ENCODE measurements at regions not wholly inside any gene's neighbourhood (a gene's known extent, or its start where the extent isn't known, plus 50 kb on each side); places are given as distances from the start of the nearest gene placed in this dataset.

DNA sequence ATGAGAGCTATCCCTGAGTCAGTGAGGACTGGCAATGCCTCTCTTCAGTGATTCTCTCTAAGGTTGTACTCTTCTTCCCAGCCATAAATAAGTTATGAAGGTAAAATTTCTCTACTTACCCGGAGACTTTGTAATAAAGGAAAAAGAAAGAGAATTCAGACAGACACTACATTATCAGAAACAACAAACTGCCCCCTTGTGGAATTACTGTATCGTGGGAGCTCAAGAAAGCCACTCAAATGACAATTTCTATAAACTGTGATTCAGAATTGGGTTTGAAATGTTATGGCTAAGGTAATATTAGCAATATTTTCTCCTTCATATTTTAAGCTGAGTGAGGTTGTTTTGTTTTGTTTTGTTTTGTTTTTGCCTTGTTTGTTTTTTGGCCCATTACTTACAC lies 155.8 kb upstream of the TANK start:
- no peak for TF ChIP-seq CTCF (IDR thresholded peaks at IDR 0.05)
- no peak for TF ChIP-seq POLR2AphosphoS5 (IDR thresholded peaks at IDR 0.05)
